GM21423 (cell line): ENCODE measurements at regions not wholly inside any gene's neighbourhood (a gene's known extent, or its start where the extent isn't known, plus 50 kb on each side); places are given as distances from the start of the nearest gene placed in this dataset.
A peak's percentile ranks its signal among the peaks of the same experiment; 100 is the strongest.

Experiments used
- ATAC-seq: cut with Tn5 transposase; IDR thresholded peaks from one replicate; pipeline ENCODE4 v1.9.1; 2021; ENCODE audit warnings: mild to moderate bottlenecking, moderate library complexity; ENCODE audit not compliant: unreplicated experiment

DNA sequence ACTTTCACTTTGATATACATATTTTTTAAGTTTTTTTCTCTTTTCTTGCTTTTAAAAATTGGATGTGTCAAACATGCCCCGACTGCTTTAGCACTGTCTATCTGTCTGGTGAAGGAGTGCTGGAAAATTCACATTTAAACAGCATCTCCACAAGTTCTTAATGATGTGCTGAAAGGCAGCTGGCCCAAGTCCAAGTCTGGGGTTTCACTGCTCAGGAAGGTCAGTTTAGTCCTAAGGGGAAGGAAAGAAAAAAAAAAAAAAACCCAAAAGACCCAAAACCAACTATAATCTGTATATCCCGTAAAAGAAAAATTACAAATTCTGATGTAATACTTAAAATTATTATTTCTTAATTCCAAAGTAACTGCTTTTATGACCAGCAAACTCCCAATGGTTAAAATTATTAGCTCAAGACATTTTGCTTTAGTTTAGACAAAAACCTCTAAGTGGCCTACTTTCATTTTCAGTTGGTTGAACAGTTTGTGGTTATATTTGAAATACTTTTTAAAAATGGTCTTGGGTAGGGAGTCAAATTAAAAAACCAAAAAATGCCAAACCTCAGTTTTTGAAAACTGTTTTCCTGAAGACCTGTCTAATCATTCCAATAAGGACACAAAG, 79.5 kb upstream of the PREP start:
- ATAC-seq: no peak

DNA sequence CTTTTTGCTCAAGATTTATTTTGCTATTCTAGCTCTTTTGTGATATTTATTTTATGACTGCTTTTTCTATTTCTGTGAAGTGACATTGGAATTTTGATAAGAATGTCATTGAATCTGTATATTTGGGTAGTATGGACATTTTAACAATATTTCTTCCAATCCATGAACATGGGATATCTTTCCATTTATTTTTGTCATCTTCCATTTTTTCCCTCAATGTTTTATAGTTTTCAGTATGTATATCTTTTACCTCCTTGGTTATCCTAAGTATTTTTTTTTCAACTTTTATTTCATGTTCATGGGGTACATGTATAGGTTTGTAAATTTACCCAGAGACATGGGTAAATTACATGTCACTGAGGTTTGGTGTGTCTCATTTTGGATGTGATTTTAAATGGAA, 74.1 kb upstream of the PREP start:
- no peak for ATAC-seq

DNA sequence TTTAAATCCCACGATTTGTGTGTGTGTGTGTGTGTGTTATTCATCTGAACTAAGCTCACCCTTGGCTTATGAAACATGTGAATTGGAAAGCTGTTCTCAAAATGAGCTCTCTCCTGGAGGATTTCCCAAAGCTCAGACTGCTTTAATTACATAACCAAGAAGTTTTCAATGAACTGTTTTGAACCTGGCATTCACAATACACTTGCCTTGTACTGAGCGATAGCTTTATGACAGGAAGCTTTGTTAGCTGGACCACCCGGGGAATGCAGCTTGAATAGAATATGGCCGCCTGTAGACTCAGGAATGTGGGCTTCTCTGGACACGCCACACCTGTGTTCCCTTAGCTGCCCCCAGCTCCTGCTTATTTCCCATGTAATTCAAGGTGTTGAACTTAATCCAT, 71.4 kb upstream of the PREP start:
- no peak for ATAC-seq

DNA sequence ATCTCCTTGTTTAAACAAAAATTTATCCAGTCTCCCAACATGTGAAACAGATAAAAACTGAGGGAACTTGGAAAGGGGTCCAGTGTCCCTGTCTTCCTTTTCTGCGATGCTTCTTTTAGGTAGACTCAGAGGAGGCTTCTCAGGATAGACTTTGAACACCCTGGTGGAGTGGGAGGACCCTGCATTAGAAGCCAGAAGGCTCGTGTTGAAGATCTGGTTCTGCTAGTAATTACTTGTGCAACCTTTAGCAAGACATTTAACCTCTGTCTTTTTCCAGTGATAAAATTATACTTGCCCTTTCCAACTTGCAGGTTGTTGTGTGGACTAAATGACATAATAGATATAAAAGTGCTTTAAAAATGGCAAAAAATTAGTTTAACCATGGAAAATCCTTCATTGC, 67.1 kb upstream of the PREP start:
- ATAC-seq: no peak

DNA sequence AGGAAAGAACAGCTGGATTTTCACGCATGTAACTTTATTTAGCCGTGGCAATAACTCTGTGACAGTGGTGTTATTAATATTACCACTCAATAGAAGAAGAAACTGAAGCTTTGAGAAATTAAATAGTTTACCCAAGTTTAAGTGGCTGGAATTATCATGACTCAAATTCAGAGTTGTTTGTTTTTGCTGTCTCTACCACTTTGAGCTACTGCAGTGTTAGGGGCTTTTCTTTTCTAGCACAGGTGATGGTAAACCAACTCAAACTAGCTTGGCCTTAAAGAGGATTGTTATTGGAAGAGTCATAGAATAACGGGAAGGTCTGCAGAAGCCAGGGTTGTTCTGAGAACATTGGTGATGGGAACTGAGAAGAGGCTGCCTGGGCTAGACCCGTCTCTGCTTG, 66.0 kb upstream of the PREP start:
- no peak for ATAC-seq

DNA sequence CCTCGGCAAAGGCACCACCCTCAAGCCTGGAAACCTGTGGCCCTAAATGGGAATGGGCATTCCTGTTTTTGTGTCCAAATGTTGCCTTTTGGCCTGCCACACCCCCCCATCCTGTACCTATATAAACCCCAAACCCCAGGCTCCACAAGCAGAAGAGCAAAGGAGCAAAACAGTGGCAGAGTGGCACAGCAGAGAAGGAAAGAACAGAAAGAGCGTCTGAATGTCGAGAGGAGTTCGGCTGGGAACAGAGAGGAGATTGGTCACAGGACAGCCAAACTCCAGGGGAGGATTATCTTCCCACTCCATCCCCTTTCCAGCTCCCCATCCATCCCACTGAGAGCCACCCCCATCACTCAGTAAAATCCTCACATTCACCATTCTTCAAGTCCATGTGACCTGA, 58.0 kb upstream of the PREP start:
- no peak for ATAC-seq

DNA sequence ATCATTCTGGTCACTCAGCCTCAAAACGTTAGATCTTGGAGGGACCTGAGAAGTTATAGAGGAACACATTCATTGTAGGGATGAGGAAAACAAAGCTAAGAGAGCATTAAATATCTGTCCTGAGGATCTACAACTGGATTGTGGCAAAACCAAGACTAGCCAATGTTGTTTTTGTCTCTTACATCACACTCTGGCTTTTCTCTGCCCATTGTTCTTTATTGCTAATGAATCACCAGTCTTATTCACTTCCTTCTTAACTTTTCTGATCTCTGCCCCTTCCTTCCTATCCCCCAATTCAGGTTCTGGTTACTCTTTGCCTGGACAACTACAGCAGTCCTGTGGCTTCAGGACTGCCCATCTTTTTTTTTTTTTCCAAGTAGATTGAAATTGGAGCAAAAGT, 57.0 kb upstream of the PREP start:
- ATAC-seq: no peak

DNA sequence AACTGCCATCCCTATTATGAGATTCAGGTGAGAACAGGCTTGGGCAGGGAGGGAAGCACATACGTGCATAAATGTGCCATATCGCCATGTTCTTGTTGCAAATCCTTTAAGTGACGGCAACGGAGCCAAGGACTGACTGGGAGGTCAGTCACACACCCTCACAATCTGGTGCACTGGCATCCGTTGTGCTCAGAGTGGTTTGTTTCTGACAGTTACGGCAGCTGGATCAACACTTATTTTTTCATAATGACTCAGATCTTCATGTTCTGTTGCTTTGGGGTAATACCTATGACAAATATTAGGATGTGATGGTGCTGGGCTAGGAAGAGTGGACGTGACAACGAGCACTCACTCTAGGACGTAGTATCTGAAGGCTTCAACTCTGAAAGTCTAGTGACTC, 56.2 kb upstream of the PREP start:
- peak; percentile 92 for ATAC-seq

DNA sequence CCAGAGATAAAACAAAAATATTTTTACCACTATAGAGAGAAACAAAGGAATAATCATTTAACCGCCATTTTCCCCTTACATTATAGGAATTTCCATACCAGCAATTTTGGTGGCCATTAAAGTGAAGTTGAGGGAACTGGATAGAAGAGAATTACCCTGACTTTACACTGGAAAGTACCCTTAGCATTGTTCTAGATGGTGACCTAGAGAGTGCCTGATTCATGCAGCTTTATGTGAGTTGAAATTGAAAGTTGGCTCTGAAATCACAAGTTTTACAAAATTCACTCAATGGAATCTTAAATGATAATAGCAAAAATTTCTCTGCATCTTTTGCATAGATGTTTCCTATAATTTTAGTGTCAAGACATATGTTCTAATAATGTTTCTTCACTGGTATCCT, 55.7 kb upstream of the PREP start:
- peak; percentile 37 for ATAC-seq

DNA sequence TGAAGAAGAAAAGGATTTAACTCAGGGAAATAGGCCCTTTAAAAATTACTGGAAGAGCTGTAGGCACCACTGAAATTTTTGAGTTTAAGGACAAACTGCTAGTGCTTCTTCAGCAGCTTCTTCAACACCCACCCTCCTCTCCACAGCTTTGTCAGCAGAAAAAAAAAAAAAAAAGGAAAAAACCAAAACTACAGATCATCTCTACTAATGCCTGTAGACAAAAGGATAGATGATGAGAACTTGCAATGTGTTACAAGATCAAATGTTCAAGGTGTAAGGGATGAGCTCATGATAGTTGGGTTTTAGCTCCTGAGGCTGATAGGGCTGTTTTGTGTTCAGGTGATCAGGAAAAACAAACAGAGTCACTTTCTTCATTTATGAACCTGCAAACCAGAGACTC, 55.2 kb upstream of the PREP start:
- no peak for ATAC-seq

DNA sequence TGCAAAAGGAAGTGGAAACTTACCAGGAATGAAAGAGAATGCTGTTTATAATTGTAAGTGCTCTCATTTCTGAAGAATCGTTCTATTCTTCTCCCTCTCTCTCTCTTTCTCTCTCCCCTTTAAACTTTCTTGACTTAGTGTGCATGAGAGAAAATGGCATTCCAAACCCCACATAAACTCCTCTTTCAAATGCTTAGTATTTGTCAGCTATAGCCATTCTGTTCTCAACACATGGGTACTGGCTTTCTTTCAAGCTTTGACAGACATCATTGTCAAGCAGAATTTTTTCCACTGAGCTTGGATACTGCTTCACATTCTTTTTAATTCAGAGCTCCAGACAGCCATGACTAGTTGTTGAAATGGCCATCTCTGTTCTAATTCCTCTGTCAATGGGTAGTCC, 51.1 kb upstream of the PREP start:
- ATAC-seq: no peak

DNA sequence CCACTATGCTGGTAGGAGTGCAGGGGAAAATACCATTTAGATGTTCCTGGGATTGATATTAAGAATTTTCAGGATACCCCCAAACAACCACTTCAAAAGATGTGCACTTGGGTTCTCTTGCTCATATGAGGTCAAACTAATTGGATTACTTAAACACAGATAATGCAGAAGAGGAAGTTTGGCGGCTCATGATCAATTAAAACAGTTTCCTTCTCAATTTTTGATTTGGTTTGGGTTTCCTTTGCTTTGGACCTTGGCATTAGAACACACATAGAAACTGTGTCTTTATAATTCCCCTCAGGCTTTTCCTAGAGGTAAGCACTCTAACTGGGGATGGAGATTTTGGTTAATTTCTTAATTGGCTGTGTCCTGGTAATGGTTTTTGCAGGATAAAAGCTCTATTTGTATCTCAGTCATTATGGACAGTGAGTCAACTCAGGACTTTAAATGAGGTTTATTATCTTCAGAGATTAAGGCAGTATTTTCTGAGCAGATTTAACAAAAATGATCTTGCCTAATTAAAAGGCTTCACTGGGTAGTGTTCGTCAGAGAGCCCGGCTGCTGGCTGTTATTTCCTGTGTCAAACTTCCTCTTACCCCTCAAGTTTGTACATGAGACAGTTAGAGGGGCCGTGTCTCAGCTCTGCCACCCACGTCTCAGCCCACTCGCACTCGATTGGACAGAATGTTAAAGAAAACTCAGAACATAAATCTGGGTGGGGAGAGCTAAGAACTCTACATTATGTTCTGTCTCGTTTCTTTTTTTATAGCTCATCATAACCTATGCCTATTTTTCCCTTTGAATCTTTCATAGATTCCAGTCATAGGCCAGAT, 50.3 kb upstream of the PREP start:
- ATAC-seq: peak; percentile 66
